ENCODE measurements at regions not wholly inside any gene's neighbourhood (a gene's known extent, or its start where the extent isn't known, plus 50 kb on each side); places are given as distances from the start of the nearest gene placed in this dataset.

GRCh38 chr7:149569025-149569725, 71.6 kb upstream of the ZNF746 start:
- TF ChIP-seq ZNF329 (CRISPR knock-in tag; IDR thresholded peaks at IDR 0.05; ENCODE audit: low read depth) (no peak), PCBP2 (optimal IDR thresholded peaks at IDR 0.05; ENCODE audit: low read depth, low read length, poor library complexity, severe bottlenecking) (no peak), ZNF768 (CRISPR knock-in tag; IDR thresholded peaks at IDR 0.05) (no peak), MAF1 (CRISPR knock-in tag; IDR thresholded peaks at IDR 0.05; ENCODE audit: borderline replicate concordance) (no peak), ATM (IDR thresholded peaks at IDR 0.05; ENCODE audit: borderline replicate concordance) (no peak), ZNF567 (CRISPR knock-in tag; IDR thresholded peaks at IDR 0.05; ENCODE audit: borderline replicate concordance) (no peak), TIGD3 (CRISPR knock-in tag; IDR thresholded peaks at IDR 0.05; ENCODE audit: borderline replicate concordance) (no peak), ZEB1 (IDR thresholded peaks at IDR 0.05; ENCODE audit: insufficient replicate concordance, low read depth) (no peak), KLF11 (CRISPR knock-in tag; IDR thresholded peaks at IDR 0.05) (no peak), TBP (CRISPR knock-in tag; IDR thresholded peaks at IDR 0.05) (no peak), ZBTB26 (CRISPR knock-in tag; IDR thresholded peaks at IDR 0.05; ENCODE audit: borderline replicate concordance) (no peak), ZNF180 (CRISPR knock-in tag; IDR thresholded peaks at IDR 0.05; ENCODE audit: borderline replicate concordance, low read depth) (no peak), KDM3A (CRISPR knock-in tag; IDR thresholded peaks at IDR 0.05; ENCODE audit: low read depth) (no peak), PRMT3 (CRISPR knock-in tag; IDR thresholded peaks at IDR 0.05; ENCODE audit: borderline replicate concordance, low read depth) (no peak)
- H4K20me1 ChIP-seq (ENCODE audit: insufficient read depth, low read length), result no peaks in the 10 kb centered on the region
- H3K9ac ChIP-seq (ENCODE audit: insufficient read depth, low read depth, low read length), result no peak overlapping the region
- H3K27ac ChIP-seq (ENCODE audit: extremely low read length, insufficient read depth, low read length), result no peak overlapping the region
- ATAC-seq, result no peak
- in situ Hi-C loops (cut with HindIII; ENCODE audit: extremely low pct_ligation_motif_present, low pct_unique_long_range_greater_than_20kb) (no loop called here), intact Hi-C loops (cut with micrococcal nuclease; ENCODE audit: unreplicated experiment) (no loop called here)
- WGBS (ENCODE audit: low lambda C conversion rate), result 98% methylated on average over 6 of the region's 6 CpGs
- no peak for FAIRE-seq
- CTCF ChIA-PET (ENCODE audit: low intra/inter-chr PET ratio, low total read pairs), result no interaction called here
- no peaks in the 10 kb centered on the region; the same call in 1 of the 2 replicates for H3K9me3 ChIP-seq (ENCODE audit: low read length)
- no peak overlapping the region for H2AFZ ChIP-seq (ENCODE audit: low read length)
- no TSS peak for BruUV-seq (replicated peaks)
- POLR2A ChIA-PET, result no interaction called here
- H3K36me3 ChIP-seq (replicated peaks in 1 of 2; ENCODE audit: control insufficient read depth in 1 of 2, insufficient read depth in 2 of 2, low read length in 2 of 2), result peaks cover 0 to 20% of the 10 kb centered on the region in 2 experiments; a peak in 4 of 5 replicates
- no peak for DNase-seq (ENCODE audit: low spot score)
- H3K4me1 ChIP-seq (ENCODE audit: insufficient read depth, low read length), result no peaks in the 10 kb centered on the region
- H3K79me2 ChIP-seq (ENCODE audit: insufficient read depth, low read length), result no peaks in the 10 kb centered on the region
- H3K27me3 ChIP-seq (ENCODE audit: control insufficient read depth in 1 of 2, insufficient read depth in 2 of 2, low read length in 2 of 2), result no peaks in the 10 kb centered on the region
- no peak overlapping the region for H3K4me2 ChIP-seq (ENCODE audit: low read depth, low read length)
- H3K4me3 ChIP-seq (replicated peaks in 1 of 3; ENCODE audit: insufficient read depth in 1 of 3, low read depth in 2 of 3, low read length in 3 of 3), result no peak overlapping the region

Measured in HepG2 (cell line).